GM18502 (cell line): ENCODE measurements at regions not wholly inside any gene's neighbourhood (a gene's known extent, or its start where the extent isn't known, plus 50 kb on each side); places are given as distances from the start of the nearest gene placed in this dataset.
"Not testable (repeated sequence)": the region's sequence is repeated elsewhere in the genome, so short reads cannot be mapped to it uniquely, and the experiment has no call there.

ENCODE experiments used
- ATAC-seq: cut with Tn5 transposase; IDR thresholded peaks from one replicate; pipeline ENCODE4 v1.9.1; 2021; ENCODE audit warnings: mild to moderate bottlenecking; ENCODE audit not compliant: unreplicated experiment, poor library complexity

DNA sequence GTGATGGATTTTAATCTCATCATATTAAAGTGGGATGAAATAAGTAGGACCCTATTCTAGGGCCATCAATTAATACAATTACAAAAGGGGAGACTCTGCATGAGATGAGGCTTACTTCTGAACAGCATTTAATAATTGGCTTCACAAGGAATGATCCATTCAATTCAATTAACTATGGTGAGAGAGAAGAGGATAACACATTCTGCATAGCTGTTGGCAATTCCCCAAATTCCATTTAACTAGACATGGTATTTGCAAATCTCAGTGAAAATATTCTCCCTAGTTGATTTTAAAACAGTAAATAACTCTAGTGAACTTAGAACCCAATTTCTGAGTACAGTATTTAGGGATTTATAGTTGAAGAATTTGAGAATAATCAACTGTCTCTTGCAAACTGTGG, 145.3 kb downstream of the NOC3L start:
- no peak for ATAC-seq

DNA sequence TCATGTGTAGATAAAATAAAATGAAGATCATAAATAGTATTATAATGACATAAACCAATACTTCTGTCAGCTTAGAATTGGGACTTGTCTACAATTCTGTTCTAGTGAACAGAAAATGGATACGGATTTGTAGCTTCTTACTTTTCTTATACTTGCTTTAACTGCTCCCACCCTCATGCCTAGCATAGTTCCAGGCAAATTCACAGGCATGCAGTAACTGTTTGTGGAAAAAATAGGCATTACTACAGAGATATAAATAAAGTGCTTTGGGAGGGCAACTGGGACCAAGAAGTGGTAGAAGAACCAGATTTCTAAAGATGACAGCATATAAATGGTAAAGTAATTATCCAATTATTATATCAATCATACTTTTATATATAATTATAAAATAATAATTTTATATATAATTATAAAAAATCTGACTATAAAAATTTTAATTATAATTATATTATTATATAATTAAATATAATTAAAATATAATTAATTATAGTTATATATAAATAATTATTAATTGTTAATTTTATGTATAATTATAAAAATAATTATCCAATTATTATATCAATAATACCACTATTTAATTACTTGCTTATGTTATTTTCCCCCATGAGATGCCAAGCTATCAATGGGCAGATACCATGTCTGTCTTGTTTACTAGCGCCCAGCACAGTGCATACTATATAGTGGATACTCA, 144.1 kb downstream of the NOC3L start:
- ATAC-seq = no peak

DNA sequence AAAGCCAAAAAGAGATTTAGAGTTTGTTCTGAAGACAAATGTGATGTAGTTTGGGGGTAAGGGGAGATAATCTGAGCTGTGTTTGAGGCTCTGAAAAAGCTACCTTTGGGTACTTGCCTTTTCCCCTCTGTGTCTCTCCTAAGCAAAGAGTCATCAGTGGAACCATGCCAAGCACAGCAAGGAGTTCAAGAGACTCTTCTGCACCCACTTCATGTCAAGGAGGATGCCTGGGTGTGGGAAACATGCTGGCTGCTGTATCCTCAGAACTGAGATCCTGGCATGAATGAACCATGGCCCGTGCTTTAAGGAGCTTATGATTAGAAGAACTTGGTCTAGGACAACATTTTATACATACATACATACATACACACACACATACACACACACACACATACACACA, 142.9 kb downstream of the NOC3L start:
- ATAC-seq = no peak

DNA sequence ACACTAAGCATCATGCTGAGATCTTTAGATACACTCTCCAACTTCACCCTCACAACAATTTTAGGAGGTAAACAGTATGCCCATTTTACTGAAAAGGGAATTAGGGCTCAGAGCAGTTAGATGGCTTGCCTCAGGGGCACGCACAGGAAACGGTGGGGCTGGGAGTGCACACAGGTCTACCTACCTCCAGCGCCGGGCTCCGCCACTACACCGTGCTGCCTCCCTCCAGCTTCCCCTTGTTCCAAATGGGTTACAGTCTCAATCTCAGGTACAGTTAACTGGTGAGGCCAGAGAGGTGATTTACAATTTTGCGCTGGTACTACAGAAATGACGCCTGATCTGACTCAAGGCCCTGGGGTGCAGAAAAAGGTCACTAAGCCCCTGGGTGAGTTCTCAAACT, 142.0 kb downstream of the NOC3L start:
- ATAC-seq = no peak

DNA sequence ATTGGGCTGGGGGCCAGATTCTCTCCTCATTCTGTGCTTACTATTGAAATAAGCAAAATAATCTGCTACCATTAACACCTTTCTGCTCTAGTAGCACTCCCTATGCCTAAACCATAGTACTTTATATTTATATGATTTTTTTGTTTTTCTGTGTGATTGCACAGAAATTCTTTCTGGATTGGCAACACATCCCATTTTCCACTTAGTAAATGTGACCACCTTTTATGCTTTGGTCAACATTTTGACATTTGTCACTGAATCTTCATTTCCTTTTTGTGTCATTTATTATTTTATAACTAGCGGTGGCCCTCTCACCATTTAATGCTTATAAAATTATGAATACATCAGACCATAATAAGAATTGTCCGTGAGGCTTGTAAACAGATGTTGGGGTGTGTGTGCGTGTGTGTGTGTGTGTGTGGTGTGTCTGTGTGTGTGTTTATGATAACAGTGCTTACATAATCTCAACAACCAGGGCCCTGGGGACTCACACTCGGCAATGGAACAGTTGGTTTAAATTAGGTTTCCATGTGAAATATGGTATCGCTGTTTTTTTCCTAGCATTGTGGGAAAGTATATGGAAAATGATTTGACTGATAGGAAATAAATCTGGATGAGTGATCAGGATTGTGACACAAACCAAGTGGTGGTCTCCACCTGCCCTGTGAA, 138.9 kb downstream of the NOC3L start:
- no peak for ATAC-seq

DNA sequence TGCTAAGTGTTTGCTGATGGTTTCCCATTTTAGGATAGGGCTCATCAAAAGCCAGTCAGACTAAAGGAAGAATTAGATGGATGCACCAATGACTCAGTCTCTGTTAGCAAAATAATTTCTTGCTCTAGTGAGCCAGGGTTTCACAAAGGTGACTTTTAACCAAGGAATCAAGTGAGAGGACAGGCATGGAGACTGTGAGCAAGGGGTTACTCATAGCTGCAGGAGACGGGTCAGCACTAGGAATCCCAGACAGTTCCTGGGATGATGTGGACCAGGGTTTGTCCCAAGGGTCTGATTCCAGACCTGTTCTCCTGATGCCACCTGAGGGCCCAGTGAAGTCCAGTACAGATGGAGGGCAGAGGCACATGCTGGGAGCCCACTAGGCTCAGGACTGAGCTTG, 138.1 kb downstream of the NOC3L start:
- ATAC-seq = no peak

DNA sequence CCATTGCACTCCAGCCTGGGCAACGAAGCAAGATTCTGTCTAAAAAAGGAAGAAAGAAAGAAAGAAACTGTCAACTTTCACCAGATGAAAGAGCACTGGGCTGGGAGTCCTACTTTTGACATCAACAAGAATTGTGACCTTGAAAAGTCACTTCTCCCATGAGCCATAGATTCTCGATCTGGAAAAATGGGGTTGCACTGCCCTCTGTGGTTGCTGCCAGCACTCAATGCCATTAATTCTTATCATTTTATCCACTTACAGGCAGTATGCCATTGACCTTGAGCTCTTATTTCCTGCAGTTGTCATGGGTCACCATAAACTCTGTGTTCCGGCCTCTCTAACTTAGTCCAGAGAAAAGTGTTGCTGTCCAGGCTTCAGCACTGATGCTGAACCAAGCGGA, 137.2 kb downstream of the NOC3L start:
- ATAC-seq = no peak

DNA sequence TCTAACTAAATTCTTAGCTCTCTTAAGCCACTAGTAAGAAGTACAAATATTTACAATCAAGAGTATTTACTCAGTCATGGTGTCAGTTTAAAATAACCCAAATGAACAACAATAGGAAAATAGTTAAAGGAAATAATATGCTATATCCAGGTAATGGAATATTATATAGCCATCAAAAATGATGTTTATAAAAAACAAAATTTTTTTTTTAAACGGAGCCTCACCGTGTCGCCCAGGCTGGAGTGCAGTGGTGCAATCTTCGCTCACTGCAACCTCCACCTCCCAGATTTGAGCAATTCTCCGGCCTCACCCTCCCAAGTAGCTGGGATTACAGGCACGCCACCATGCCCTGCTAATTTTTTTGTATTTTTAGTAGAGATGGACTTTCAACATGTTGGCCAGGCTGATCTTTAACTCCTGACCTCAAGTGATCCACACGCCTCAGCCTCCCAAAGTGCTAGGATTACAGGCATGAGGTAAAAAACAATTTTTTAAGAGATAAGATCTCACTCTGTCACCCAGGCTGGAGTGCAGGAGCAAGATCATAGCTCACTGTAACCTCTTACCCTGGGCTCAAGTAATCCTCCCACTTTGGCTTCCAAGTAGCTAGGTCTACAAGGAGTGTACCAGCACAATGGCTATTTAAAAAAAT, 132.5 kb downstream of the NOC3L start:
- ATAC-seq = no peak

DNA sequence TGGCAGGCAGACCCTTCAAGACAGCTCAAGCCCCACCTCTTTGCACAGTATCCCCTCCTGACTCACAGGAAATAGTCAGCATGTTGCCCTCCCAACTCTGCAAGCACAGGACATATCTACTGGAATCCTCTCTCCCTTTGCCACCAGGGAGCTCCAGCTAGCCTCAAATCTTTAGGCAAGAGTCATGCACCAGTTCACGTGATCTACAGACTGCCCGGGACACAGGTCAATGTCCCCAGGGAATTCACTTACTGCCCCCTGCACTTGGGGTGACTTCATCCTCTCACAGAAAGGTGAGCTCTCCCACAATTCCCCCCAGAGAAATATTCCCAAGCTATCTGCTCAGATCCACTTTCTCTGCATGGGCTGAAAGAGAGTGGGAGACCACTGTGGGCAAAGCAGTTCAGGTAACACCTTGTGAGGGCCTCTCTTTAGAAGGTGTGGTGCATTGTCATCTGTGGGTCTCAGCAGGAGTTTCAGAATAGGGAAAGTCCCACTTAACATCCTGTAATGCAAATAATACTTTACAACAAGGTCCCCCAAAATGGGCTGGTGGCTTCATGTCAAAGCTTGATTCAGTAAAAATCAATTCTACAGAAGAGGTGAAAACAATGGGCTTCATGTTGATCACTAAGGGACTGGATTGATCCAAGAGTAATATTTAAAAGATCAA, 129.9 kb downstream of the NOC3L start:
- peak; percentile 75 for ATAC-seq

DNA sequence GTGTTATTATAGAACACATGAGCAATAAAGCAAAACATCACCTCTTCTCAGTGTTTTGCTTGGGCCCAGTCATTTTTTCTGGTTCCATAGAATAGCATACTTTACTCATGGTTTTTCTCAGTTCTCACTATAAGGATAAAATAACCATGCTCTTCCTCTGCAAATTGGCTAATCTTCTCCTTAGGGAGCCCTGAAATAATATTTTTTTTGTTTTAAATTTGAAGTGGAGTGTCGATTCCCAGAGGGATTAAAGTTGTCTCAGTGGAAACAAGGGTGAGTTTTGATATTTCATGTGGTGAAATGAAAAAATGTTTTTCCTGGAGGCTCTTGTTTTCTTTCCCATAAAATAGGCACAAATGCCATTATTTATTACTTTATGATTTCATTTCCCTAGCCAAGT, 127.3 kb downstream of the NOC3L start:
- no peak for ATAC-seq

DNA sequence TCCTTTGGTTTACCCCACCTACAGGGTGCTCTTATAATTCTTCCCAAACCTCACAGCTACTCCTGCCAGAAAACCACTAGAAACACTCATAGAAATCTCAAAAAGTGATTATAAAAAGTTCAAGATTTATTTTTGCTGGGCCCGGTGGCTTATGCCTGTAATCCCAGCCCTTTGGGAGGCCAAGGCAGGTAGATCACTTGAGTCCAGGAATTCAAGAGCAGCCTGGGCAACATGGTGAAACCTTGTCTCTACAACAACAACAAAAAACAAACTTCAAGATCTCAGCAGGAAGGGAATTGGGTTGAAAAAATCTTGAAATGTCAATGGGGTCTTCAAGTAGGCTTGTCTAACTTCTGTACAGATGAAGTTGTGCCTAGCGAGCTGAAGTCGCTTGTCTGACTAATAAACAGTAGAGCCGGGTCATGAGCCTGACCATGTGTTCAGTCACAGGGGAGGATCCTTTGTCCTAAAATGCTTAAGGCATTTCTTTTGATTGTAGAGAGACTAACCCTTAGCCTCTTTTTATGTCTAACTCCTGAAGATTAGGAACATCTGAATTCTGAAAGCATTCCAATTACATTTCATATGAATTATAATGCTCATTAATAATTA, 124.6 kb downstream of the NOC3L start:
- ATAC-seq = no peak

DNA sequence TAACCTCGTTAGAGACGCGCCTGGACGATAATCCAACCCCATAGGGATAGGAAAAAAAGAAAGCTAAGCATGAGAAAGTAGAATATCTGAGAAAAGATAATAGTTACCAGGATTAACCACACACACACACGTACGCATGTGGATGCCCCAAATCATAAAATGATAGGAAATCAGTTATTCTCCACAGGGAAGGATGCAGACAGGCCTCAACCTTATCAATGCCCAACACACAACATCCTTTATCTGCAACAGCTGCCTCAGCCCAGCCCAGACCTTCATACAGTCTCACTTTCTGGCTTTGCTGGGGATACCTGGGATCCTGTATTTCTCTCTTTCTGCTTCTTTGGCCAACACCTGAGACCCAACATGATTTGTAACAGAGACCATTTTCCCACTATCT, 123.0 kb downstream of the NOC3L start:
- ATAC-seq = no peak

DNA sequence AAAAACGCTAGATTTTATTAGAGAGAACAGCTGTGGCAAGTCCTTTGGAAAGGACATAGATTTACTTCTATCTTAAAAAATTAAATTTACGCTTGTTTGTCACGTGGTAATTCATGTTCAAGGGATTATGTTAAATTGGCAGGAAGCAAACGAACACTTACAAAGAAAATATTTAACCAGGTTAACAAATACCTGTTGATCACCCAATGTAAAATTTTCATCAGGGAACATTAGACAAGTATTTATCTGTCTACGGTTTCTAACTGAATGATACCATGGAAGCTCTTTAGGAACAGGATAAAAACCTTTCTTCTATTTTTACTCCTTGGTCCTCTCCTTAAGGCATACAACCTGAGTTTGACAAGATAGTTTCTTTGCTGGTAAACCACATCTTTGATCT, 122.2 kb downstream of the NOC3L start:
- no peak for ATAC-seq

DNA sequence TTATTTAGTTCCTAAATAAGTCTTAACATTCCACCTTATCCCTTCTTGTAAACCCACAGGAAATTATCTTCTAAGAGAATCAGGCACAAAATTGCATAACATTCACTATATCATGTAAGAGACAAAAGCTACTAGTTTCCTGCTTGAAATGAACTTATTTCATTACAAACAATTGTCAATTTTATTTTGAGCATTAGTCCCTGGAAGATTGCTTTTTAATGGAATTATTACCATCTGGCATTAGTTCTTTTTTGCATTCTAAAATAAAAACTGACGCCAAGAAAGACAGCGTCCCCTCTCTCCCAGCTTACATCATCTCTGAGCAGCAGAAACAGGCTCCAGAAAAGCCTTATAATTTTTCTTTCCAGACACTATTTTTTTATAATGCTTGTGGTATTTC, 121.8 kb downstream of the NOC3L start:
- no peak for ATAC-seq

DNA sequence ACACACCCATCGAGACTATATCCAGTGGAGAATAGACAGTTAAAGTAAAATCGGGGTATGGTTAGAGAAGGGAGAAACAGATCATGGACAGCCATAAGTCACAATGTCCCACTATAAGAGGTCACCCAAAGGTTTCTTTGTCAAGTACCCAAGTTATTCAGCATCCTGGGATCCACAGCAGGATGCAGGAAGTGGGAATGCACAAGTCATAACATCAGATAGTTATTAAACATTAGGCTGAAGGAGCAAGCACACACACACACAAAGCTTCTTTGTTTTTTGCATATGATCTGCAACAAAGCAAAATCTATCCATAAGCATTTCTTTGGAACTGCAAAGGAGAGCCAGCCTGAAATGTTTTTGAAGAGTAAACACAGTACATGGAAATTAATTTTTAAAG, 111.6 kb downstream of the NOC3L start:
- ATAC-seq = no peak

DNA sequence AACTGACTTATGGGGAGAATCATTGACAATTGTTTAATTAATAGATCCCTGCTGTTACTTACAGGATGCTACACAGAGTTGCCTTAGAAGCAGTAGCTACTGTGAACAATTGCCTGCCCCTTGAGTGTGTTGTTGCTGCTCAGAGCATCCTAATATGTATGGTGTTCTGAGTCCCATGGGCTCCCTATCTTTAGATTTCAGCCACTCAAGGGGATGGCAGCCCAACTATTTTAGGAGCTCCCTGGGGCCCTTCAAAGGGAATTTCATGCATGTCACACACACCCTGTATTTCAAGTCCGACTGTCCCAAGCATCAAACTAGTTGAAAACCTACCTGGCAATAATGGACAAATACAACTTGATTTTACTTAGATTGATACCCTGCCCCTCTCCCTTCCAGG, 111.2 kb downstream of the NOC3L start:
- no peak for ATAC-seq

DNA sequence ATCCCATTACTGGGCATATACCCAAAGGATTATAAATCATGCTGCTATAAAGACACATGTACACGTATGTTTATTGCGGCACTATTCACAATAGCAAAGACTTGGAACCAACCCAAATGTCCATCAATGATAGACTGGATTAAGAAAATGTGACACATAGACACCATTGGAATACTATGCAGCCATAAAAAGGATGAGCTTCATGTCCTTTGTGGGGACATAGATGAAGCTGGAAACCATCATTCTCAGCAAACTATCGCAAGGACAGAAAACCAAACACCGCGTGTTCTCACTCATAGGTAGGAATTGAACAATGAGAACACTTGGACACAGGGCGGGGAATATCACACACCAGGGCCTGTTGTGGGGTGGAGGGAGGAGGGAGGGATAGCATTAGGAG, 105.3 kb downstream of the NOC3L start:
- ATAC-seq = not testable (repeated sequence)

DNA sequence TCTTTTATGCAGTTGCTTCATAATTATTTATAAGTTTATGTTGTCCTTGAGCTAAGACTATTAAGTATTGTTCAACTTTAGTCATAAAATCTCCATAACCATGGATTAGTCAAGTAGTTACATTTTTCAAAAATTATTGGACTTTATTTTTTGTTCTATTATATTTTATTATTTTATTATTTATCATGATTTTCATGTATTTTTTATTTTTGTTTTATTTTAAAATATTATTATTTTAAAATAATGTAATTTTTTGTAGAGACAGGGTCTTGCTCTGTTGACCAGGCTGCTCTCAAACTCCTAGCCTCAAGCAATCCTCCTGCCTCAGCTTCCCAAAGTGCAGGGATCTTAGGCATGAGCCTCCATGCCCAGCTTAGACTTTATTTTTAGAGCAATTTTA, 102.3 kb downstream of the NOC3L start:
- no peak for ATAC-seq

DNA sequence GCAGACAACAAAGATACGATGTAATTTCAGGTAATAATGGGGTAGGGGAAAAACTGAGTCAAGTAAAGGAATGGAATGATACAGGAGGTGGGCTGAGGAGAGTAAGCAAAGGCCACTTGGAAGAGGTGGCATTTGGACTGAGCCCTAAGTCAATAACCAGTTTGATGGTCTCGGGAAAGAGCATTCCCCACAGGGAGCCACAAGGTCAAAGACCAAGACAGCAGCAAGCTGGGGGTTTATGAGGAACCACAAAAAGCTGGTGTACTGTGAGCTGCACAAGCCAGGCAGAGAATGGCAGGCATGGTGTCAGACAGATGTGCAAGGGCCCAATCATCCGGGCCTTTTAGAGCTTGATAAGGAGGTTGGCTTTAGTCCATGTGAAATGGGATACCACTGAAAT, 98.7 kb downstream of the NOC3L start:
- no peak for ATAC-seq

DNA sequence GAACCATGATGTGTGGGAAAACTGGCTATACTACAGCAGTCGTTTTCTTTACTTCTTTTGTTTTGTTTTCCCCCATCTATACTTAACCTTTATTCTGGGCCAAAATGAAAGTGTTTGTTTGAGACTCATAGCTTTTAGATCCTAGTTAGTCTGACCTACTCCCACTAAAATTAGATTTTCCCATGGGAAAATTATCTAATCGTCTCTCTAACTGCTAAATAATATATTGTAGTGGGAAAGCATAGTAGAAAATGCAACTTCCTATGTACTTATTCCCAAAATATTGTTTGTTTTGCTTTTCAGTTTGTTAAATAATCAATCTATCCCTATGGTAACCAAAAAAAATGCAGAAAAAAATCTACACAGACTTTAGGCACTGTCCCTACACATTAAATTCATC, 96.6 kb downstream of the NOC3L start:
- ATAC-seq = no peak

DNA sequence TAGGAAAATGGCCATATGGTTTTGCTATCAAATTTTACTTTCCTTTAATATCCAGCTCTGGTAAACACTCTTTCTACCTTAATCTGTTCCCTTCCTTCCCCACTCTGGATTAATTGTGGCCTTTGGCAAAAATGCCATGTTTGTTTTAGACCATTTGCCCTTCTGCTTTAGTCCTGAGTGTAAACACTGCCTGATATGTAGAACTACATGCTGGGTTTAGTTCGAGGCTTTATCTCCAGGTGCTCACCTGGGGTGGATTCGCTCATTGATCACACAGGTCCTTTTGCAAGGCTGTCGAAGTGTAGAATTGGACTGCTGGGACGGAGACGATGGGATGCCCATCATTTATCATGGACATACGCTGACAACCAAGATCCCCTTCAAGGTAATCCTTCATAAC, 94.1 kb downstream of the NOC3L start:
- no peak for ATAC-seq
